ENCODE measurements at regions not wholly inside any gene's neighbourhood (a gene's known extent, or its start where the extent isn't known, plus 50 kb on each side); places are given as distances from the start of the nearest gene placed in this dataset.

GRCh38 chr9:107807183-107807582, 317.6 kb upstream of the KLF4 start:
- Histone ChIP-seq H3K27ac (ENCODE audit: low read depth in 1 of 2, low read length in 2 of 2) (no peak overlapping the region), H3K27me3 (ENCODE audit: control insufficient read depth in 2 of 2, insufficient read depth in 2 of 2, low read length in 2 of 2) (no peaks in the 10 kb centered on the region), H3K9ac (ENCODE audit: insufficient read depth, low read length, poor library complexity, severe bottlenecking) (no peak overlapping the region), H3K4me3 (replicated peaks in 1 of 3; ENCODE audit: low read depth in 2 of 3, low read length in 3 of 3) (no peak overlapping the region), H3K79me2 (ENCODE audit: insufficient read depth, low read length) (no peaks in the 10 kb centered on the region), H4K20me1 (ENCODE audit: insufficient read depth, low read length) (no peaks in the 10 kb centered on the region), H3K4me1 (ENCODE audit: control insufficient read depth in 1 of 2, insufficient read depth in 2 of 2, low read length in 2 of 2) (peaks cover 16 to 19% of the 10 kb centered on the region in 2 donors), H3K36me3 (replicated peaks in 1 of 2; ENCODE audit: control insufficient read depth in 1 of 2, insufficient read depth in 2 of 2, low read length in 2 of 2) (no peaks in the 10 kb centered on the region), H2AFZ (ENCODE audit: insufficient read depth, low read depth, low read length, poor library complexity, severe bottlenecking) (no peak overlapping the region), H3K9me3 (replicated peaks in 1 of 2; ENCODE audit: control insufficient read depth in 1 of 2, insufficient read depth in 1 of 2, low read length in 2 of 2) (no peaks in the 10 kb centered on the region), H3K4me2 (replicated peaks; ENCODE audit: extremely low read depth, low read length, poor library complexity, severe bottlenecking) (no peak overlapping the region)
- intact Hi-C loops (cut with micrococcal nuclease): no loop called here
- Mint-ChIP-seq H3K36me3 (peaks cover 0 to 5% of the 10 kb centered on the region in 2 donors), H3K9me3 (peaks cover 0 to 12% (median 2%) of the 10 kb centered on the region in 7 donors), H3K27ac (no peak overlapping the region), H3K27me3 (ENCODE audit: low read depth in 3 of 3) (peaks cover 0 to 2% (median 1%) of the 10 kb centered on the region in 3 donors), H3K4me3 (no peak overlapping the region), H3K4me1 (peaks cover 29% of the 10 kb centered on the region)
- 73% methylated on average over 3 of the region's 4 CpGs for WGBS (ENCODE audit: insufficient coverage)
- TF ChIP-seq CTCF (IDR thresholded peaks at IDR 0.05): no peak
- peak in 2 of 3 donors; percentile 42 to 47 for DNase-seq

- Histone ChIP-seq H3K79me2 (ENCODE audit: insufficient read depth, low read length) (no peaks in the 10 kb centered on the region), H3K4me3 (replicated peaks in 1 of 3; ENCODE audit: low read depth in 2 of 3, low read length in 3 of 3) (no peak overlapping the region), H3K4me2 (replicated peaks; ENCODE audit: extremely low read depth, low read length, poor library complexity, severe bottlenecking) (no peak overlapping the region), H3K27ac (ENCODE audit: low read depth in 1 of 2, low read length in 2 of 2) (no peak overlapping the region), H3K4me1 (ENCODE audit: control insufficient read depth in 1 of 2, insufficient read depth in 2 of 2, low read length in 2 of 2) (peaks cover 3 to 7% of the 10 kb centered on the region in 2 donors), H2AFZ (ENCODE audit: insufficient read depth, low read depth, low read length, poor library complexity, severe bottlenecking) (no peak overlapping the region), H3K9me3 (replicated peaks in 1 of 2; ENCODE audit: control insufficient read depth in 1 of 2, insufficient read depth in 1 of 2, low read length in 2 of 2) (no peaks in the 10 kb centered on the region), H3K27me3 (ENCODE audit: control insufficient read depth in 2 of 2, insufficient read depth in 2 of 2, low read length in 2 of 2) (no peaks in the 10 kb centered on the region), H4K20me1 (ENCODE audit: insufficient read depth, low read length) (no peaks in the 10 kb centered on the region), H3K9ac (ENCODE audit: insufficient read depth, low read length, poor library complexity, severe bottlenecking) (no peak overlapping the region), H3K36me3 (replicated peaks in 1 of 2; ENCODE audit: control insufficient read depth in 1 of 2, insufficient read depth in 2 of 2, low read length in 2 of 2) (no peaks in the 10 kb centered on the region)
- no peak for DNase-seq
- Mint-ChIP-seq H3K4me1 (peaks cover 16% of the 10 kb centered on the region), H3K27me3 (ENCODE audit: low read depth in 3 of 3) (peaks cover 0 to 2% (median 1%) of the 10 kb centered on the region in 3 donors), H3K36me3 (peaks cover 0 to 4% of the 10 kb centered on the region in 2 donors), H3K27ac (no peak overlapping the region), H3K4me3 (no peak overlapping the region), H3K9me3 (peaks cover 0 to 12% (median 2%) of the 10 kb centered on the region in 7 donors)
- no peak for TF ChIP-seq CTCF (IDR thresholded peaks at IDR 0.05)
- WGBS (ENCODE audit: insufficient coverage): no CpG with 5 or more reads among the region's 2 CpGs
- intact Hi-C loops (cut with micrococcal nuclease): no loop called here
Observed at GRCh38 chr9:107805201-107805600, 315.6 kb upstream of the KLF4 start.

Measured in CD14-positive monocyte (primary cell).